ENCODE measurements at regions not wholly inside any gene's neighbourhood (a gene's known extent, or its start where the extent isn't known, plus 50 kb on each side); places are given as distances from the start of the nearest gene placed in this dataset.

- no peak for FAIRE-seq
- DNase-seq (ENCODE audit: low spot score): no peak
Observed at GRCh38 chrX:57848857-57849256, 61.4 kb downstream of the ZXDA start.

- DNase-seq (ENCODE audit: low spot score) (no peak), FAIRE-seq (no peak)
Observed at GRCh38 chrX:57822818-57823217, 87.4 kb downstream of the ZXDA start.

GRCh38 chrX:57822398-57822797, 87.9 kb downstream of the ZXDA start:
- FAIRE-seq: no peak
- no peak for DNase-seq (ENCODE audit: low spot score)

GRCh38 chrX:57821703-57822387, 88.4 kb downstream of the ZXDA start:
- no peak for FAIRE-seq
- peak; percentile 21 for DNase-seq (ENCODE audit: low spot score)

GRCh38 chrX:57817302-57817701, 93.0 kb downstream of the ZXDA start:
- FAIRE-seq (peak; percentile 4), DNase-seq (ENCODE audit: low spot score) (no peak)

GRCh38 chrX:57772637-57773036, 92.6 kb upstream of the NLRP2B start:
- FAIRE-seq (no peak), DNase-seq (ENCODE audit: low spot score) (no peak)

GRCh38 chrX:57771689-57772088, 91.6 kb upstream of the NLRP2B start:
- no peak for FAIRE-seq
- DNase-seq (ENCODE audit: low spot score): no peak

- no peak for DNase-seq (ENCODE audit: low spot score)
- no peak for FAIRE-seq
Observed at GRCh38 chrX:57752866-57753265, 72.8 kb upstream of the NLRP2B start.

GRCh38 chrX:57741107-57741506, 61.0 kb upstream of the NLRP2B start:
- DNase-seq (ENCODE audit: low spot score) (no peak), FAIRE-seq (no peak)

GRCh38 chrX:57737881-57738280, 57.8 kb upstream of the NLRP2B start:
- no peak for FAIRE-seq
- DNase-seq (ENCODE audit: low spot score): no peak

Measured in RCC 7860 (cell line).